Skeletal muscle cell (primary cell): ENCODE measurements at regions not wholly inside any gene's neighbourhood (a gene's known extent, or its start where the extent isn't known, plus 50 kb on each side); places are given as distances from the start of the nearest gene placed in this dataset.
A peak's percentile ranks its signal among the peaks of the same experiment; 100 is the strongest.
"Not testable (repeated sequence)": the region's sequence is repeated elsewhere in the genome, so short reads cannot be mapped to it uniquely, and the experiment has no call there.

Experiments used
- DNase-seq: peaks from one replicate; pipeline ENCODE4 v3.0.0-alpha.2; 2010; ENCODE audit warnings: low read depth
- H3K4me3 ChIP-seq: 2 replicates; pipeline ENCODE4 v1.5.1; 2011; ENCODE audit warnings: low read depth, mild to moderate bottlenecking, control low read depth, low read length, moderate library complexity

- DNase-seq, result no peak
- H3K4me3 ChIP-seq, result no peak overlapping the region
Measured at GRCh38 chr12:14200598-14200997, 164.9 kb upstream of the ATF7IP start.

- H3K4me3 ChIP-seq, result no peak overlapping the region
- no peak for DNase-seq
Measured at GRCh38 chr12:14201291-14201690, 164.2 kb upstream of the ATF7IP start.

- DNase-seq, result no peak
- no peak overlapping the region for H3K4me3 ChIP-seq
Measured at GRCh38 chr12:14207905-14208551, 157.5 kb upstream of the ATF7IP start.

GRCh38 chr12:14211947-14212387, 153.5 kb upstream of the ATF7IP start:
- no peak overlapping the region for H3K4me3 ChIP-seq
- DNase-seq, result no peak

- no peak overlapping the region for H3K4me3 ChIP-seq
- no peak for DNase-seq
Measured at GRCh38 chr12:14213542-14213941, 151.9 kb upstream of the ATF7IP start.

GRCh38 chr12:14214495-14214894, 151.0 kb upstream of the ATF7IP start:
- H3K4me3 ChIP-seq, result no peak overlapping the region

GRCh38 chr12:14215949-14216348, 149.5 kb upstream of the ATF7IP start:
- H3K4me3 ChIP-seq, DNase-seq: not testable (repeated sequence)

More at GRCh38 chr12:14214495-14214894, 151.0 kb upstream of the ATF7IP start:
- DNase-seq, result no peak

- DNase-seq, result no peak
- peak overlapping the region; percentile 9 for H3K4me3 ChIP-seq
Measured at GRCh38 chr12:14216405-14217294, 148.8 kb upstream of the ATF7IP start.

GRCh38 chr12:14219156-14219555, 146.3 kb upstream of the ATF7IP start:
- no peak overlapping the region for H3K4me3 ChIP-seq
- no peak for DNase-seq

- DNase-seq, H3K4me3 ChIP-seq: not testable (repeated sequence)
Measured at GRCh38 chr12:14219670-14220069, 145.8 kb upstream of the ATF7IP start.

- DNase-seq, result no peak
- no peak overlapping the region for H3K4me3 ChIP-seq
Measured at GRCh38 chr12:14225064-14225463, 140.4 kb upstream of the ATF7IP start.

GRCh38 chr12:14235176-14235575, 130.3 kb upstream of the ATF7IP start:
- not testable (repeated sequence) for H3K4me3 ChIP-seq, DNase-seq

- H3K4me3 ChIP-seq, DNase-seq: not testable (repeated sequence)
Measured at GRCh38 chr12:14236641-14237040, 128.8 kb upstream of the ATF7IP start.

- H3K4me3 ChIP-seq, result no peak overlapping the region
- no peak for DNase-seq
Measured at GRCh38 chr12:14238221-14238792, 127.2 kb upstream of the ATF7IP start.

- DNase-seq, result peak; percentile 9
- no peak overlapping the region for H3K4me3 ChIP-seq
Measured at GRCh38 chr12:14239350-14239934, 126.0 kb upstream of the ATF7IP start.

GRCh38 chr12:14239935-14240872, 125.3 kb upstream of the ATF7IP start:
- H3K4me3 ChIP-seq, result no peak overlapping the region
- no peak for DNase-seq

GRCh38 chr12:14240873-14241220, 124.6 kb upstream of the ATF7IP start:
- no peak for DNase-seq
- no peak overlapping the region for H3K4me3 ChIP-seq

GRCh38 chr12:14242825-14243224, 122.7 kb upstream of the ATF7IP start:
- H3K4me3 ChIP-seq, DNase-seq: not testable (repeated sequence)

- no peak overlapping the region for H3K4me3 ChIP-seq
- DNase-seq, result no peak
Measured at GRCh38 chr12:14243941-14244340, 121.5 kb upstream of the ATF7IP start.
